SK-N-SH (cell line): ENCODE measurements at regions not wholly inside any gene's neighbourhood (a gene's known extent, or its start where the extent isn't known, plus 50 kb on each side); places are given as distances from the start of the nearest gene placed in this dataset.

Experiments
- CTCF ChIA-PET: fragments of 300-600, 350-600 bp; formaldehyde crosslinking; extraction: SDS; loops from one replicate; lab custom pipeline; 2021; lab: Yijun Ruan, JAX
- POLR2A ChIA-PET: fragments of 350-600 bp; sonication (Branson Sonifier 250); formaldehyde crosslinking; extraction: SDS; loops from one replicate; lab custom pipeline; 2020; ENCODE audit warnings: antibody characterized with exemption, inconsistent platforms; lab: Yijun Ruan, JAX
- DNase-seq: peaks from one replicate; pipeline ENCODE4 v3.0.0; 2012
- H2AFZ ChIP-seq: fragments of 200-600 bp; sonication (generic); 2 replicates; pipeline ENCODE4 v1.8.1; 2016; ENCODE audit warnings: antibody characterized with exemption, mild to moderate bottlenecking, low read depth
- H3F3A ChIP-seq: fragments of 200-600 bp; sonication (generic); replicated peaks from 2 replicates; pipeline ENCODE3; 2016; ENCODE audit warnings: antibody characterized with exemption, mild to moderate bottlenecking; ENCODE audit not compliant: insufficient read depth
- H3K27ac ChIP-seq, 2 experiments: fragments of 200-500 bp in 1 of 2; fragments of 200-600 bp in 1 of 2; sonication (Bioruptor generic) in 1 of 2; sonication (generic), shearing (Covaris generic) in 1 of 2; 2 replicates each; pipeline versions ENCODE4 v1.5.1 to v1.6.1; 2014 to 2016; ENCODE audit warnings: low read depth in 2 of 2, inconsistent platforms in 1 of 2, low read length in 1 of 2, mild to moderate bottlenecking in 1 of 2, mixed read lengths in 1 of 2
- H3K27me3 ChIP-seq: fragments of 200-600 bp; sonication (generic), shearing (Covaris generic); 2 replicates; pipeline ENCODE4 v1.6.1; 2016; ENCODE audit warnings: mixed run types; ENCODE audit not compliant: insufficient read depth
- H3K36me3 ChIP-seq, 2 experiments: fragments of 200-500 bp in 1 of 2; fragments of 200-600 bp in 1 of 2; sonication (Bioruptor generic) in 1 of 2; sonication (generic) in 1 of 2; replicated peaks in 1 of 2; 2 replicates each; pipeline versions ENCODE3 to v1.5.1; 2014 to 2016; ENCODE audit warnings: low read length in 1 of 2, mild to moderate bottlenecking in 1 of 2; ENCODE audit not compliant: insufficient read depth in 2 of 2, control insufficient read depth in 1 of 2
- H3K4me1 ChIP-seq, 2 experiments: fragments of 200-500 bp in 1 of 2; fragments of 200-600 bp in 1 of 2; sonication (Bioruptor generic) in 1 of 2; sonication (generic), shearing (Covaris generic) in 1 of 2; 2 replicates each; pipeline versions ENCODE4 v1.5.1 to v1.6.1; 2014 to 2016; ENCODE audit warnings: low read depth in 1 of 2, low read length in 1 of 2, mixed run types in 1 of 2; ENCODE audit not compliant: insufficient read depth in 2 of 2, control insufficient read depth in 1 of 2
- H3K4me2 ChIP-seq: fragments of 200-600 bp; sonication (generic), shearing (Covaris generic); 2 replicates; pipeline ENCODE4 v1.6.1; 2017; ENCODE audit warnings: mixed run types
- H3K4me3 ChIP-seq, 2 experiments: fragments of 200-500 bp in 1 of 2; fragments of 200-600 bp in 1 of 2; sonication (Bioruptor generic) in 1 of 2; sonication (generic), shearing (Covaris generic) in 1 of 2; 2 replicates each; pipeline versions ENCODE4 v1.5.1 to v1.8.1; 2014 to 2016; ENCODE audit warnings: low read depth in 2 of 2, inconsistent platforms in 1 of 2, low read length in 1 of 2, mild to moderate bottlenecking in 1 of 2, mixed read lengths in 1 of 2, moderate library complexity in 1 of 2
- H3K79me2 ChIP-seq: fragments of 200-600 bp; sonication (generic); 2 replicates; pipeline ENCODE4 v1.8.1; 2017; ENCODE audit warnings: mild to moderate bottlenecking; ENCODE audit not compliant: insufficient read depth
- H3K9ac ChIP-seq: fragments of 200-600 bp; sonication (generic); 2 replicates; pipeline ENCODE4 v1.6.1; 2017; ENCODE audit warnings: mixed run types
- H3K9me2 ChIP-seq: fragments of 200-600 bp; sonication (generic); 2 replicates; pipeline ENCODE4 v1.6.1; 2017; ENCODE audit warnings: mixed run types
- H3K9me3 ChIP-seq: fragments of 200-600 bp; sonication (generic); 2 replicates; pipeline ENCODE4 v1.6.1; 2017; ENCODE audit warnings: mixed run types, mild to moderate bottlenecking, moderate library complexity
- H4K20me1 ChIP-seq: fragments of 200-600 bp; sonication (generic); 2 replicates; pipeline ENCODE4 v1.6.1; 2017; ENCODE audit warnings: mild to moderate bottlenecking, mixed run types; ENCODE audit not compliant: insufficient read depth
- CHD2 ChIP-seq: fragments of 150-350 bp; IDR thresholded peaks from 2 replicates; pipeline ENCODE4 v1.6.1; 2018; ENCODE audit warnings: low read length; ENCODE audit not compliant: partially characterized antibody
- CTCF ChIP-seq: fragments of 200-600 bp; sonication (generic); IDR thresholded peaks from 2 replicates; pipeline ENCODE4 v1.6.1; 2017; ENCODE audit warnings: antibody characterized with exemption, mild to moderate bottlenecking, moderate library complexity
- ELF1 ChIP-seq: IDR thresholded peaks from 2 replicates; pipeline ENCODE4 v1.4.0; 2012
- EP300 ChIP-seq, 2 experiments: IDR thresholded peaks; 2 replicates each; pipeline versions ENCODE4 v1.4.0 to v1.6.1; 2012; ENCODE audit warnings: borderline replicate concordance in 1 of 2, low read depth in 1 of 2, low read length in 1 of 2
- EZH2phosphoT487 ChIP-seq: fragments of 200-600 bp; sonication (generic); IDR thresholded peaks from 2 replicates; pipeline ENCODE4 v1.6.1; 2017; ENCODE audit warnings: low read depth, mixed run types, mild to moderate bottlenecking, antibody characterized with exemption, moderate library complexity, borderline replicate concordance
- FOXM1 ChIP-seq: IDR thresholded peaks from 2 replicates; pipeline ENCODE4 v1.4.0; 2012; ENCODE audit warnings: low read depth, mild to moderate bottlenecking
- GABPA ChIP-seq: IDR thresholded peaks from 2 replicates; pipeline ENCODE4 v1.4.0; 2012; ENCODE audit warnings: low read depth, mild to moderate bottlenecking
- GATA2 ChIP-seq: sonication (generic); formaldehyde crosslinking; IDR thresholded peaks from 2 replicates; pipeline ENCODE4 v1.5.0; 2020; ENCODE audit warnings: mild to moderate bottlenecking, missing genetic modification reagents
- JUND ChIP-seq: IDR thresholded peaks from 2 replicates; pipeline ENCODE4 v1.4.0; 2012
- MAX ChIP-seq: IDR thresholded peaks from 2 replicates; pipeline ENCODE4 v1.4.0; 2012; ENCODE audit warnings: low read depth
- MEF2A ChIP-seq: IDR thresholded peaks from 2 replicates; pipeline ENCODE4 v1.4.0; 2012; ENCODE audit warnings: low read depth, borderline replicate concordance
- NRF1 ChIP-seq: IDR thresholded peaks from 2 replicates; pipeline ENCODE4 v1.6.1; 2012; ENCODE audit warnings: low read depth, mild to moderate bottlenecking, low read length
- RAD21 ChIP-seq: IDR thresholded peaks from 2 replicates; pipeline ENCODE4 v1.6.1; 2012; ENCODE audit warnings: mild to moderate bottlenecking, low read length
- RCOR1 ChIP-seq: fragments of 150-350 bp; IDR thresholded peaks from 2 replicates; pipeline ENCODE4 v1.6.1; 2017; ENCODE audit warnings: antibody characterized with exemption, low read length
- RFX5 ChIP-seq: IDR thresholded peaks from 2 replicates; pipeline ENCODE4 v1.6.1; 2012; ENCODE audit warnings: mild to moderate bottlenecking, improper control_type of control experiment, low read length
- RXRA ChIP-seq: IDR thresholded peaks from 2 replicates; pipeline ENCODE4 v1.4.0; 2012; ENCODE audit warnings: low read depth, mild to moderate bottlenecking, borderline replicate concordance
- SIN3A ChIP-seq: IDR thresholded peaks from 2 replicates; pipeline ENCODE4 v1.6.1; 2012; ENCODE audit warnings: low read depth, mild to moderate bottlenecking, low read length, moderate library complexity, borderline replicate concordance
- TAF1 ChIP-seq: IDR thresholded peaks from 2 replicates; pipeline ENCODE4 v1.6.1; 2012; ENCODE audit warnings: low read depth, mild to moderate bottlenecking, low read length, moderate library complexity, borderline replicate concordance
- USF2 ChIP-seq: fragments of 150-350 bp; IDR thresholded peaks from 2 replicates; pipeline ENCODE4 v1.6.1; 2017; ENCODE audit warnings: antibody characterized with exemption, low read length, low read depth, borderline replicate concordance
- WGBS: methylation state at CpG from one replicate; pipeline ENCODE4 v1.1.6; 2017; ENCODE audit warnings: low lambda C conversion rate; 5-methylcytosine and 5-hydroxymethylcytosine counted together

GRCh38 chr21:15362458-15362857 lies 297.7 kb upstream of the NRIP1 start:
- Histone ChIP-seq H3K79me2 (no peaks in the 10 kb centered on the region), H3K36me3 (no peaks in the 10 kb centered on the region), H3K4me2 (no peak overlapping the region), H2AFZ (no peak overlapping the region), H3K4me1 (no peaks in the 10 kb centered on the region), H3K9me3 (no peaks in the 10 kb centered on the region), H3K4me3 (no peak overlapping the region), H3K9me2 (no peaks in the 10 kb centered on the region), H3K27me3 (no peaks in the 10 kb centered on the region), H3K9ac (no peak overlapping the region), H4K20me1 (no peaks in the 10 kb centered on the region), H3K27ac (no peak overlapping the region), H3F3A (no peaks in the 10 kb centered on the region)
- TF ChIP-seq SIN3A (no peak), EZH2phosphoT487 (no peak), EP300 (IDR thresholded peaks at IDR 0.05; ENCODE audit: borderline replicate concordance in 1 of 2, low read depth in 1 of 2, low read length in 1 of 2) (no peak), USF2 (no peak), NRF1 (no peak), RXRA (no peak), JUND (no peak), TAF1 (no peak), RAD21 (no peak), RCOR1 (no peak), MAX (no peak), GABPA (no peak), RFX5 (no peak)
- ChIA-PET CTCF (interaction anchor here (1.3 kb wide), 1 partner anchor 14 kb away, joined by 3 read pairs; no protein-coding TSS in a partner anchor), POLR2A (no interaction called here)
- no peak for DNase-seq
- WGBS, result 9% methylated on average over 4 of the region's 4 CpGs

- Histone ChIP-seq H3K4me2 (no peak overlapping the region), H2AFZ (no peak overlapping the region), H3K27ac (no peak overlapping the region), H3K27me3 (no peaks in the 10 kb centered on the region), H3K9me3 (no peaks in the 10 kb centered on the region), H3K9me2 (no peaks in the 10 kb centered on the region), H3K79me2 (no peaks in the 10 kb centered on the region), H3K4me1 (no peaks in the 10 kb centered on the region), H3K4me3 (no peak overlapping the region), H3K9ac (no peak overlapping the region), H3F3A (no peaks in the 10 kb centered on the region), H3K36me3 (no peaks in the 10 kb centered on the region), H4K20me1 (no peaks in the 10 kb centered on the region)
- TF ChIP-seq JUND (no peak), GATA2 (CRISPR knock-in tag) (no peak), FOXM1 (no peak), GABPA (no peak), CTCF (no peak), RCOR1 (no peak), MEF2A (no peak), ELF1 (no peak), RXRA (no peak), CHD2 (no peak), EZH2phosphoT487 (no peak), EP300 (IDR thresholded peaks at IDR 0.05; ENCODE audit: borderline replicate concordance in 1 of 2, low read depth in 1 of 2, low read length in 1 of 2) (no peak)
- POLR2A ChIA-PET, result no interaction called here
- no peak for DNase-seq
- WGBS, result 0% methylated on average over 1 of the region's 1 CpG
- CTCF ChIA-PET, result interaction anchor here (1.3 kb wide), 1 partner anchor 15 kb away, joined by 3 read pairs; no protein-coding TSS in a partner anchor
Observed at GRCh38 chr21:15363921-15364320, 299.1 kb upstream of the NRIP1 start.
